Activated CD4-positive, alpha-beta T cell treated with anti-CD3 and anti-CD28 coated beads, Interleukin-2, amount 10 ng/mL, durations not matched to agents 24 days and 14 days (primary cell): ENCODE measurements at regions not wholly inside any gene's neighbourhood (a gene's known extent, or its start where the extent isn't known, plus 50 kb on each side); places are given as distances from the start of the nearest gene placed in this dataset.

Experiments
- DNase-seq: peaks from one replicate; pipeline ENCODE4 v3.0.0; 2022
- H3K27ac Mint-ChIP-seq: one replicate; pipeline ENCODE4 v1.8.0; 2022; ENCODE audit warnings: mild to moderate bottlenecking, mixed read lengths
- H3K27me3 Mint-ChIP-seq: one replicate; pipeline ENCODE4 v1.8.0; 2022; ENCODE audit warnings: mixed read lengths
- H3K36me3 Mint-ChIP-seq: one replicate; pipeline ENCODE4 v1.8.0; 2022; ENCODE audit warnings: low read depth, mild to moderate bottlenecking, mixed read lengths
- H3K4me1 Mint-ChIP-seq: one replicate; pipeline ENCODE4 v1.8.0; 2021; ENCODE audit warnings: mixed read lengths
- H3K4me3 Mint-ChIP-seq: one replicate; pipeline ENCODE4 v1.8.0; 2022; ENCODE audit warnings: mild to moderate bottlenecking, moderate library complexity, mixed read lengths
- H3K9me3 Mint-ChIP-seq: one replicate; pipeline ENCODE4 v1.8.0; 2021; ENCODE audit warnings: mixed read lengths
- intact Hi-C: fragments of 100-400 bp; cut with micrococcal nuclease; formaldehyde crosslinking; loops from one replicate; pipeline ENCODE4 v1.15.1; 2023

DNA sequence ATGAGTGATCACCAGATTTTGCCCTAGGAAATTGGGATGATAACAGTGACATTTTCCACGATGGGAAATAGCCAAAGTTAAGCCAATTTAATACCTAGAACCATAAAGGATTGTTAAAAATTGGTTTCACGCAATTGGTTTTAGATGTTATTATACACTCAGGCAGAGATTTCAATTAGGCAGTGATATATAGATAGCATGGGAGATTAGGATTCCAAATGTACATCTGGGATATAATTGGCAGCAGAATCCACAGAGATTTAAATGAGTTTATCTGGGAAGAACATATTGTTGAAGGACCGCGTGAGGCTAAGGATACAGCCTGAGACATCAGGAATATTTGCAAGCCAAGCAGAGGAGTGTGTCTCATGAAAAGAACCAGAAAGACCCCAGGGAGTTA is 351.6 kb downstream of the GPM6A start:
- no peak for DNase-seq
- Mint-ChIP-seq H3K4me3 (no peak overlapping the region), H3K4me1 (no peaks in the 10 kb centered on the region), H3K27ac (no peak overlapping the region), H3K9me3 (no peaks in the 10 kb centered on the region), H3K27me3 (no peaks in the 10 kb centered on the region), H3K36me3 (no peaks in the 10 kb centered on the region)
- intact Hi-C loops = no loop called here

DNA sequence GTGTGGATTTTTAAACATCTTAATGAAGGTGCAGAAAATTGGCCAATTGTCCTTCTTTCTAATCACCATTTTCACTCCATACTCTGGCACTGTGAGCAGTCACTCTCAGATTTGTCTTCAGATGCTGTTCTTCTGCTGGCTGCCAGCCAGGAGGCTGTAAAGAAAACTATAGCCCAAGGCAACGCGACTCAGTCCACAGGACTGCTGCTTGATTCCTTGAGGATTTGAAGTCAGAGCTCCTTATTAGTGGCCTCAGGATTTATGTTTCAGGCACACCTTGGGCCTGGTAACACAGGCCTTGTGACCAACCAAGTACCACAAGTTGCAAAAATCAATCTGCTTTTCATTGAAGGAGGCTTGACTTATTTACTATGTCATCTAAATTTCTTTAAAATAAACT is 342.6 kb downstream of the GPM6A start:
- DNase-seq = no peak
- Mint-ChIP-seq H3K27me3 (no peaks in the 10 kb centered on the region), H3K4me1 (no peaks in the 10 kb centered on the region), H3K9me3 (no peaks in the 10 kb centered on the region), H3K36me3 (no peaks in the 10 kb centered on the region), H3K4me3 (no peak overlapping the region), H3K27ac (no peak overlapping the region)
- intact Hi-C loops = no loop called here

DNA sequence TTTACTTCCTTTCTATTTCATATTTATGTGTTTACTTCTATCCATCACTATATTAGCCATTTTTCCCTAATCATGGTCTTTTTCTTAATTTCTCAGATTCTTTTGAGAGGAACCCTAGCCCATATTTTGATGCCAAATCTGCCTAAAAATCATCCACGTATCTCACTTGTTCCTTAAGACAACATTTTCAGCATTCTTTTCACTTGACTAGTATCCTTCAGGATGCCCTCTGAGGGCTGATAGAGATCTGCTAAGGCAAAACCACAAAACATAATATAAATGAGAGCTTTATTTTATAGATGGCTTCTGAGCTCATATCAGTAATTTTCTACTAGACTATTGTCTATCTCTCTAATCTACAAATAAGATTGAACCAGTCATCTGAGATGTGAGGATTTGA is 341.9 kb downstream of the GPM6A start:
- DNase-seq = no peak
- Mint-ChIP-seq H3K27me3 (no peaks in the 10 kb centered on the region), H3K27ac (no peak overlapping the region), H3K4me1 (no peaks in the 10 kb centered on the region), H3K36me3 (no peaks in the 10 kb centered on the region), H3K9me3 (no peaks in the 10 kb centered on the region), H3K4me3 (no peak overlapping the region)
- intact Hi-C loops = no loop called here

DNA sequence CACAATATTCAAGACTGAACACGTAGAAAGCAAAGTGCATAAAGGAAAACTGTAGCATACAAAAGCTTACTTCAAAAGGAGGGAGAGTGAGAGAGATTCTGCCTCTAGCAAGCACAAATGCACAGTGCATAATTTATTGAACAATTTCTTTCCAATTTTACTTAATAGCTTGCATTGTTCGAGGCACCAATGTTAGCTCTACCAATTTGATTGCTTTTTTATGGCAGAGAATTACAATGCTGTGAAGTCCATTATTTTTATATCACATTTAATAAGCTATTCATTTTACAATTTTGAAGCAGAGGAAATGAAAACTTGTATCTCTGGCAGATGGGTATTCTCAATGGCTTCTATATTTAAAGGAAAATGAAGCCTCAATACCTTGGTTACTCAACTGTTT is 331.7 kb downstream of the GPM6A start:
- Mint-ChIP-seq H3K27me3 (no peaks in the 10 kb centered on the region), H3K36me3 (no peaks in the 10 kb centered on the region), H3K27ac (no peak overlapping the region), H3K9me3 (peaks cover 4% of the 10 kb centered on the region), H3K4me3 (no peak overlapping the region), H3K4me1 (no peaks in the 10 kb centered on the region)
- intact Hi-C loops = no loop called here
- DNase-seq = no peak

DNA sequence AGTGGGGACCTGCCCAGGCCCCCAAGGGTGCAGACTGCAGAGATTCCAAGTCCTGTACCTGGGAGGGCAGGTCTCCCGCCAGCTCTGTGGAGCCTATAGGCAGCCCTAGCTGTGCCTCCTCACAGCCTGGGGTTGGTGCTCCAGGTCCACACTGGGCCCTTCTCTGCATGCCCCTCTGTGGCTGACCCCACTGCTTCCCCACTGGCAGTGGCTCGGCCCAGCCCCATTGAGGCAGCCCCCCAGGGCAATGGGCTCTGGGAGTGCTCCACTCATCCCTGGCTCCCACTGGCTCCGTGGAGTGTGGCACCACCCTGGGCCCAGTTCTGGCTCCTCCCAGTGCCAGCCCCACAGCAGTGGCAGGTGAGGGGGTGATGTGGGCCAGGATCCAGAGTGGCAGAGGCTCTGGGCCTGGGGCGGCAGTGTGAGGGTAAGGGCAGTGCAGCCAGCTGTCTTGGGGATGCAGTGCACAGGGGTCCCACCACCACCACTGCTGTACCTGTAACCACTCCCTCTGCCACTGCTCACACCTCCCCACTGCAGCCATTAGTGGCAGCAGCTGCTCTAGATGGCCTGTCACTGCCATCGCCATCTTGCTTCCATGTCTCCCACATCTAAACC is 312.2 kb downstream of the GPM6A start:
- Mint-ChIP-seq H3K4me3 (no peak overlapping the region), H3K27me3 (no peaks in the 10 kb centered on the region), H3K27ac (no peak overlapping the region), H3K9me3 (no peaks in the 10 kb centered on the region), H3K36me3 (no peaks in the 10 kb centered on the region), H3K4me1 (no peaks in the 10 kb centered on the region)
- DNase-seq = no peak
- intact Hi-C loops = no loop called here

DNA sequence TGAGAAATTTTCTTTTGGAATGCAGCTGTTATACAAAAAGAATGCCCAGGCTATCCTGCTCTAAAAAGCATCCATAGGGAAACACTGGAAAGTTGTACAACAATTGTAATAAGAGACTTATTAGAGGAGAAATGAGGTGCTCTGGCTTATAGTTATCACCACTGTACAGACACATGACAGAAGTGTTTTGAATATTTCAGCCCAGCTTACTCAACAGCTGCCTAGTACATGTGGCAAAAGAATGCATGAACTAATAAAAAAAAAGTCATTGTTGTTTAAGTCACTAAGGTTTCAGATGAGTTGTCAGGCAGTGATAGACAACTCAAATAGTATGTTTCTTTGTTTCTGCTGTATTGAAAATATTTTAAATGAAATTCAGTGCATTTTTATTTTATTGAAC is 307.7 kb downstream of the GPM6A start:
- H3K27ac Mint-ChIP-seq = no peak overlapping the region
- peaks cover 5% of the 10 kb centered on the region for H3K9me3 Mint-ChIP-seq
- H3K27me3 Mint-ChIP-seq = no peaks in the 10 kb centered on the region
- no peak for DNase-seq
- no peak overlapping the region for H3K4me3 Mint-ChIP-seq
- intact Hi-C loops = no loop called here
- H3K36me3 Mint-ChIP-seq = no peaks in the 10 kb centered on the region
- H3K4me1 Mint-ChIP-seq = no peaks in the 10 kb centered on the region

DNA sequence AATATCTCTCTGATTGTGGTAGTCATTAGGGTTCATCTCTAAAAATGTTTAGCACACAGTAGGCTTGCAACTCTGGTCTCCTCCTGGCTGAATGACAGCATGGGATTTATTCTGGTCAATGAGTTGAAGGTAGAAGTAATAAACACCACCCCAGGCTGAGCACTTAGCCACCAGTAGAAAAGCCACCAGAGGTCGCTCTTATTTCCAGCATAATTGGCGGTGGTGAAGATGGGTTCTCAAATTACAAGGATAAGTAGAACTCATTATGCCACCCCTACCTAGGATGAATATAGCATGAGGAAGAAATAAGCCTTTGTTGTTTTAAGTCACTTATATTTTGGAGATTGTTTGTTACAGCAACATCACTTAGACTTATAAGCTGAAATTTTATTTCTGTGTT is 302.7 kb downstream of the GPM6A start:
- no peaks in the 10 kb centered on the region for H3K27me3 Mint-ChIP-seq
- no peaks in the 10 kb centered on the region for H3K36me3 Mint-ChIP-seq
- H3K27ac Mint-ChIP-seq = no peak overlapping the region
- no peak overlapping the region for H3K4me3 Mint-ChIP-seq
- no peaks in the 10 kb centered on the region for H3K4me1 Mint-ChIP-seq
- DNase-seq = no peak
- intact Hi-C loops = no loop called here
- H3K9me3 Mint-ChIP-seq = peaks cover 5% of the 10 kb centered on the region

DNA sequence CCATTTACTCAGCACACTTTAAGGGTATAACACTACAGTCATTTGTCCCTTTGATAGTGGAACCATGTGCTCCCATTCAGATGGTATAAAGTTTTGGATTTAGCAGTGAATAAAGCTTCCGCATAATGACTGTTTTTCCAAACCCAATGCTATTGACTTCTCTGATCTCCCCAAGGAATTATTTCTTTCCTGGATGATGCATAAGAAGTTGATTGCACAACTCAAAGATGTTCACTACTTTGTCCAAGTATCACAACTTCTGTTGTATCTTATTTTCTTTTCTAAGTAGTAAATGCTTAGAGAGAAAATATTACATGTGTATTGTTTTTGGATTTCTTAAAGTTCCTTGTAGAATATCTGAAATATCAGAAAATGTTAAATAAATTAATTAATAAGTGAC is 300.2 kb downstream of the GPM6A start:
- intact Hi-C loops = no loop called here
- Mint-ChIP-seq H3K27ac (no peak overlapping the region), H3K27me3 (no peaks in the 10 kb centered on the region), H3K4me3 (no peak overlapping the region), H3K9me3 (peaks cover 5% of the 10 kb centered on the region), H3K4me1 (no peaks in the 10 kb centered on the region), H3K36me3 (no peaks in the 10 kb centered on the region)
- no peak for DNase-seq

DNA sequence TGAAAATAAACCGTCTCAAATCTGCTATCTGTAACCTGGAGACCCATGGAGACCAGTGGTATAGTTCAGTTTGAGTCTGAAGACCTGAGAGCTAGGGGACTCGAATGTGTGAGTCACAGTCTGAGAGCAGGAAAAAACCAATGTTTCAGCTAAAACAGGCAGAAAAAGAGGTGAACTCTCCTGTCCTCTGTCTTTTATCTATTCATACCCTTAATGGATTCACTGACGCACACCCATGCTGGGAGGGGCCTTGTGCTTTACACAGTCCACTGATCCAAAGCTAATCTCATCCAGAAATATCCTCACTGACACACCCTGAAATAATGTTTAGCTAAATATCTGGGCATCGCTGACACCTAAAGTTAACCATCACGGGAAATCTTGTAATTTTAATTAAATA is 297.9 kb downstream of the GPM6A start:
- Mint-ChIP-seq H3K4me3 (no peak overlapping the region), H3K36me3 (no peaks in the 10 kb centered on the region), H3K27ac (no peak overlapping the region), H3K9me3 (no peaks in the 10 kb centered on the region), H3K27me3 (no peaks in the 10 kb centered on the region), H3K4me1 (no peaks in the 10 kb centered on the region)
- intact Hi-C loops = no loop called here
- DNase-seq = no peak

DNA sequence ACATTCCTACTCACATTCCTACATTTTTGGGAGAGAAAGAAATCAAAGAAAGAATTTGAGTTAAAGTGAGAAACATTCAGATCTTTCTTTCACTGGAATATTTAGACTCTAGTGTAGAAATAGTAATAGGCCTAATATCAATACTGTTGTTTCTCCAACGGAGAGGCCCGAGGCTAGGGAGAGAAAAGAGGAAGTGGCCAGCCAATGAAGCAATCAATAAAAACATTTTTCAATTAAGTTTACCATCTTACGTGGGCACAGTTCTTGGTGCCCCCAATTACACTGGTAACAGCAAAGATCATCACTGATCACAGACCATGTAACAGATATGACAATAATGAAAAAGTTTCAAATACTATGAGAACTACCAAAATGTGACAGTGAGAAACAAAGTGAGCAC is 281.4 kb downstream of the GPM6A start:
- no peaks in the 10 kb centered on the region for H3K36me3 Mint-ChIP-seq
- no peaks in the 10 kb centered on the region for H3K9me3 Mint-ChIP-seq
- no peak overlapping the region for H3K4me3 Mint-ChIP-seq
- no peaks in the 10 kb centered on the region for H3K27me3 Mint-ChIP-seq
- no peak overlapping the region for H3K27ac Mint-ChIP-seq
- DNase-seq = no peak
- no peaks in the 10 kb centered on the region for H3K4me1 Mint-ChIP-seq
- intact Hi-C loops = no loop called here

DNA sequence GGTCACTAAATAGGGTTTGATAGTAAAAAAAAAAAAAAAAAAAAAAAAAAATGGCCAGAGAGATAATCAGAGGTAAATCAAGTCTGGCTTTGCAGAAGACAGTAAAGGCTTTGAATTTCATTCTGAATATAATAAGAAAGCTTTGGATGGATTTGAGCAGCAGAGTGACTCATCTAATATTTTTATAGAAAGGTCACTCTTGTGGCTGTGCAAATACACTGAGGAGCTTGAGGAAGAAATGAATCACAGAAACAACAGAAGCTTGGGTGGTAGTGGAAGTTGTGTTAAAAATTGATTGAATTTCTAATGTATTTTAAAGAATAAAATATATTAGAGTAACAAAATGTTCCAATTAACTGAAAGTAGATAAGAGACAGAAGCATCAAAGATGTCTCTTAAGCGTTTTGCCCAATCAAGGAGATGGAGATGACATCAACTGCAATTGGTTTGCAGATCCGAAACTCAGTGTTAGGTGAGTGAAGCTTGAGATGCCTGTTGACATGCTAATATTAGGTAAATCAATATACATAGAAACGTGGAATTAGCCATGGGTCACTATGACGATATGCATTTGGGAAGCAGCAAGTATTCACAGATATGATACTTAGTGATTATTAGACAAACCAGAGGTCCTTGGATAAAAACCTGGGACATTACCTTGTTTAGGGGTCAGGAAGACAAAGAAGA is 280.5 kb downstream of the GPM6A start:
- H3K27me3 Mint-ChIP-seq = no peaks in the 10 kb centered on the region
- no peaks in the 10 kb centered on the region for H3K9me3 Mint-ChIP-seq
- no peak overlapping the region for H3K27ac Mint-ChIP-seq
- no peaks in the 10 kb centered on the region for H3K4me1 Mint-ChIP-seq
- H3K36me3 Mint-ChIP-seq = no peaks in the 10 kb centered on the region
- intact Hi-C loops = no loop called here
- H3K4me3 Mint-ChIP-seq = no peak overlapping the region
- no peak for DNase-seq

DNA sequence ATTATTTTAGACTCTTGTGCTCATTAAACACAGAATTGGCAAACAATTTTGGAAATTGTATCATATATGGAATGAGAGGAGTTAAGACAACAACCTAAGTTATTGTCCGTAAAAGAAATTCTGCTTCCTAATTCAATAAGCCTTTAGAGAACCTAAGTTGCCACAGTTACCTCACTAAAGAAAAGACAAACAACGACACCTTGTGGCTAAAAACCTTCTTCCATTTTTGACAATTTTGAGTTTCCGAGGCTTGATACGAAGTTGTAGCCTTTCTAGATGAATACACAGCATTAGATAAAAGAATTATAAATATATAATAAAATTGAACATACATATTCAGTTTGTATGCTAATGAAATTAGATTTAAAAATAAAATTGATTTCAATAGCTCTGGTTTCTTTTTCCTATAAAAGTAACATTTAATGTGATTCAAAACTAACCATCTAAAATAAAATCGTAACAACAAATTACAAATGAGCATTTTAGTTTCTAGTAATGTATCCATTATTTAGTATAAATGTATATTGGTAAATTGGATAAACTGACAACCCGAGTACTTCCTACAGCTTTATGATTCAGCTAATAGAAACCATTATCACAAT is 275.1 kb downstream of the GPM6A start:
- H3K27me3 Mint-ChIP-seq = no peaks in the 10 kb centered on the region
- intact Hi-C loops = loop anchor here (5.0 kb wide), 2 partner anchors 775 to 1170 kb away; no protein-coding TSS in a partner anchor
- H3K27ac Mint-ChIP-seq = no peak overlapping the region
- no peaks in the 10 kb centered on the region for H3K4me1 Mint-ChIP-seq
- H3K36me3 Mint-ChIP-seq = no peaks in the 10 kb centered on the region
- no peaks in the 10 kb centered on the region for H3K9me3 Mint-ChIP-seq
- H3K4me3 Mint-ChIP-seq = no peak overlapping the region
- no peak for DNase-seq

DNA sequence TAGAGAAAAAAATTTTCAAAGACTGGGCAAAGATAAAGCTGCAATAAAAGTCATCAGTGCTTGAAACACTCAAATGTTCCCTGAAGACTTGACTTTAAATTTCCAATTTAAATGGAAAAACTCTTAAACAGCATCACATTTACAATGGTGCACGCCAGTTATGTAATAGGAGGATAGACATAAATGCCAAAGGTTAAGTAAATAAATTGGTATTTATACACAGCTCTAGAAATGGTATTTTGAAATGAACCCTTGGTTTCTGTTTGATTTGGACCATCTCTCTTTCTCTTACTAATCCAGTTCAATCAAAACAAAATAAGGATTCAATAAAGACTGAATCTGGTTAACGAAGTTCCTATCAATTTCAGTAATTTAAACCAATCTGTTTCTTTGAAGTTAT is 272.6 kb downstream of the GPM6A start:
- Mint-ChIP-seq H3K27ac (no peak overlapping the region), H3K36me3 (no peaks in the 10 kb centered on the region), H3K27me3 (no peaks in the 10 kb centered on the region)

DNA sequence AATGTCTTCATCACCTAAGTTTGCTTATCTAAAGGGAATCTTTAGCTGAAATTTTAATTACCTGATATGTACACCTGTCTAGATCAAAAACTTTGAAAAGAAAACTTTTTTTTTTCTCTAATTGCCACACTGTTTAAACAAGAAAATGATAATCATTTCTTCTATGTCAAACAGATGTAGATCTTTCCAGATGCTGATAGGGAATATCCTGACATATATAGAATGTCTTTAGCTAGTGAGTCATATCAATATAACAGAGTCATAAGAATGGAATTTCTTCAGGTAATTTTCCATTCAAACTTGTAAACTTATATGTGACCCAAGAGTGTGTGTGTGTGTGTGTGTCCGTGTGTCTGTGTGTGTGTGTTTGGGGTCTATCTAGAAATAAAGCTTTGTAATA is 271.9 kb downstream of the GPM6A start:
- intact Hi-C loops = no loop called here
- no peak for DNase-seq
- H3K27ac Mint-ChIP-seq = no peak overlapping the region
- no peaks in the 10 kb centered on the region for H3K9me3 Mint-ChIP-seq
- no peaks in the 10 kb centered on the region for H3K4me1 Mint-ChIP-seq
- no peak overlapping the region for H3K4me3 Mint-ChIP-seq
- no peaks in the 10 kb centered on the region for H3K36me3 Mint-ChIP-seq
- no peaks in the 10 kb centered on the region for H3K27me3 Mint-ChIP-seq

More for the DNA sequence above, 272.6 kb downstream of the GPM6A start:
- no peaks in the 10 kb centered on the region for H3K9me3 Mint-ChIP-seq
- intact Hi-C loops = loop anchor here (5.0 kb wide), 2 partner anchors 777 to 1172 kb away; no protein-coding TSS in a partner anchor
- H3K4me3 Mint-ChIP-seq = no peak overlapping the region
- no peaks in the 10 kb centered on the region for H3K4me1 Mint-ChIP-seq
- DNase-seq = no peak
